IMR-90 (cell line): ENCODE measurements at regions not wholly inside any gene's neighbourhood (a gene's known extent, or its start where the extent isn't known, plus 50 kb on each side); places are given as distances from the start of the nearest gene placed in this dataset.

Experiments used
- BHLHE40 ChIP-seq: fragments of 150-350 bp; IDR thresholded peaks from 2 replicates; pipeline ENCODE4 v1.6.1; 2016; ENCODE audit warnings: mild to moderate bottlenecking, low read depth, low read length
- CEBPB ChIP-seq: IDR thresholded peaks from 2 replicates; pipeline ENCODE4 v1.6.1; 2012; ENCODE audit warnings: low read depth, low read length, improper control_type of control experiment
- CTCF ChIP-seq: conservative IDR thresholded peaks from 2 replicates; pipeline ENCODE4 v1.5.1; 2012; ENCODE audit warnings: mild to moderate bottlenecking, low read depth, low read length, improper control_type of control experiment
- MAZ ChIP-seq: IDR thresholded peaks from 2 replicates; pipeline ENCODE4 v1.6.1; 2012; ENCODE audit warnings: low read depth, mild to moderate bottlenecking, low read length, improper control_type of control experiment, moderate library complexity, borderline replicate concordance
- MXI1 ChIP-seq: IDR thresholded peaks from 2 replicates; pipeline ENCODE4 v1.6.1; 2012; ENCODE audit warnings: low read depth, mild to moderate bottlenecking, low read length, moderate library complexity, borderline replicate concordance
- POLR2A ChIP-seq: IDR thresholded peaks from 2 replicates; pipeline ENCODE4 v1.6.1; 2012; ENCODE audit warnings: mild to moderate bottlenecking, low read depth, low read length
- RAD21 ChIP-seq: IDR thresholded peaks from 2 replicates; pipeline ENCODE4 v1.6.1; 2012; ENCODE audit warnings: low read length, improper control_type of control experiment
- RCOR1 ChIP-seq: IDR thresholded peaks from 2 replicates; pipeline ENCODE4 v1.6.1; 2012; ENCODE audit warnings: mild to moderate bottlenecking, low read length, improper control_type of control experiment; ENCODE audit not compliant: insufficient replicate concordance
- RFX5 ChIP-seq: IDR thresholded peaks from 2 replicates; pipeline ENCODE4 v1.8.0; 2012; ENCODE audit warnings: low read depth, mild to moderate bottlenecking, low read length, moderate library complexity
- SMC3 ChIP-seq: fragments of 150-350 bp; IDR thresholded peaks from 2 replicates; pipeline ENCODE4 v1.6.1; 2016; ENCODE audit warnings: low read depth, mild to moderate bottlenecking, antibody characterized with exemption, low read length, moderate library complexity

- TF ChIP-seq MXI1 (no peak), CTCF (no peak), POLR2A (no peak), RFX5 (no peak), MAZ (no peak), RAD21 (no peak), BHLHE40 (no peak), RCOR1 (no peak), CEBPB (no peak), SMC3 (no peak)
These were observed 252.3 kb downstream of the HTR7 start for GRCh38 chr10:90605506-90605905.
